Astrocyte of the cerebellum (primary cell): ENCODE measurements at regions not wholly inside any gene's neighbourhood (a gene's known extent, or its start where the extent isn't known, plus 50 kb on each side); places are given as distances from the start of the nearest gene placed in this dataset.
"Not testable (repeated sequence)": the region's sequence is repeated elsewhere in the genome, so short reads cannot be mapped to it uniquely, and the experiment has no call there.

Source experiments
- DNase-seq: peaks from one replicate; pipeline ENCODE4 v3.0.0-alpha.2; 2011; ENCODE audit warnings: low read depth
- H3K4me3 ChIP-seq: 2 replicates; pipeline ENCODE4 v1.5.1; 2011; ENCODE audit warnings: mild to moderate bottlenecking, low read depth, low read length, moderate library complexity
- in situ Hi-C: cut with HindIII; loops from 2 replicates; pipeline ENCODE4 v1.10.0; 2017; ENCODE audit warnings: low sequenced_read_pairs
- TF ChIP-seq, protein P1 (sequence below): IDR thresholded peaks from 2 replicates; pipeline ENCODE4 v1.5.1; 2012; ENCODE audit warnings: low read length, low read depth, moderate library complexity, mild to moderate bottlenecking; ENCODE audit errors: missing control alignments

DNA sequence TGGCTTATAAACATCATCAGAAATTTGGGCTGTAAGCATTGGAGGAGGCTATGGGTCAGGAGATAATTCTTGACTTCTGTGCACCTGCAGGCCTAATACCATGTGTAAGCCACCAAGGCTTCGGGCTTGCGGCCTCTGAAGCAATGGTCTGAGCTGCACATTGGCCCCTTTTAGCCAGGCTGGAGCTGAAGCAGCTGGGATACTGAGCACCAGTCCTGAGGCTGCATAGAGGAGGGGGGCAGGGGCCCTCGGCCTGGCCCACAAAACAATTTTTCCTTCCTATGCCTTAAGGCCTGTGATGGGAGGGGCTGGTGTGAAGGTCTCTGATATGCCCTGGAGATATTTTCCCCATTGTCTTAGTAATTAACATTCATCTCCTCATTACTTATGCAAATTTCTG lies 373.0 kb upstream of the HTR2C start:
- TF ChIP-seq, protein P1, sequence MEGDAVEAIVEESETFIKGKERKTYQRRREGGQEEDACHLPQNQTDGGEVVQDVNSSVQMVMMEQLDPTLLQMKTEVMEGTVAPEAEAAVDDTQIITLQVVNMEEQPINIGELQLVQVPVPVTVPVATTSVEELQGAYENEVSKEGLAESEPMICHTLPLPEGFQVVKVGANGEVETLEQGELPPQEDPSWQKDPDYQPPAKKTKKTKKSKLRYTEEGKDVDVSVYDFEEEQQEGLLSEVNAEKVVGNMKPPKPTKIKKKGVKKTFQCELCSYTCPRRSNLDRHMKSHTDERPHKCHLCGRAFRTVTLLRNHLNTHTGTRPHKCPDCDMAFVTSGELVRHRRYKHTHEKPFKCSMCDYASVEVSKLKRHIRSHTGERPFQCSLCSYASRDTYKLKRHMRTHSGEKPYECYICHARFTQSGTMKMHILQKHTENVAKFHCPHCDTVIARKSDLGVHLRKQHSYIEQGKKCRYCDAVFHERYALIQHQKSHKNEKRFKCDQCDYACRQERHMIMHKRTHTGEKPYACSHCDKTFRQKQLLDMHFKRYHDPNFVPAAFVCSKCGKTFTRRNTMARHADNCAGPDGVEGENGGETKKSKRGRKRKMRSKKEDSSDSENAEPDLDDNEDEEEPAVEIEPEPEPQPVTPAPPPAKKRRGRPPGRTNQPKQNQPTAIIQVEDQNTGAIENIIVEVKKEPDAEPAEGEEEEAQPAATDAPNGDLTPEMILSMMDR: no peak
- no peak for DNase-seq
- in situ Hi-C loops: no loop called here
- no peak overlapping the region for H3K4me3 ChIP-seq

DNA sequence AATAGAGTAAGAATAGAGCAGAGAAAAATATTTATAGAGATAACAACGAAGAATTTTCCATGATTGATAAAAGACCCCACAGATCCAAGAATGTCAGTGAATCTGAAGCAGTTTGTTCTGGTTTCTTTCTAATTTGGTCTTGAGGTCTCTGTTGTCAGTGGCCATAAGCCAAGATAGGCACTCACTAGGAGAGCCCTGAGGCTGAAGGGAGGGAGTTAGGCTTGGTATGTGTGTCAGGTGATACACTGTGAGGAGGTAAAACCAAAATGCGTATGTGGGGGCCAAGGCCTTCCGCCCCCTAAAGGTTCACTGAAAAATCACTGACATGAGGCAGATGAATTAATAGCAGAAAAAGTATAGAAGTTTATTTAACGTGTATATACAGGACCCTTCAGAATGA lies 382.3 kb upstream of the HTR2C start:
- TF ChIP-seq, protein P1: no peak
- in situ Hi-C loops: no loop called here
- no peak for DNase-seq
- H3K4me3 ChIP-seq: no peak overlapping the region

GRCh38 chrX:114181195-114181594 lies 402.7 kb upstream of the HTR2C start:
- in situ Hi-C loops: no loop called here
- DNase-seq: no peak
- no peak overlapping the region for H3K4me3 ChIP-seq
- TF ChIP-seq, protein P1: no peak

GRCh38 chrX:114178126-114178525 lies 405.8 kb upstream of the HTR2C start:
- TF ChIP-seq, protein P1: no peak
- in situ Hi-C loops: no loop called here
- no peak for DNase-seq
- H3K4me3 ChIP-seq: no peak overlapping the region

GRCh38 chrX:114167276-114167675 lies 416.6 kb upstream of the HTR2C start:
- in situ Hi-C loops, H3K4me3 ChIP-seq, DNase-seq: not testable (repeated sequence)

GRCh38 chrX:114166601-114167000 lies 417.3 kb upstream of the HTR2C start:
- H3K4me3 ChIP-seq: no peak overlapping the region
- in situ Hi-C loops: no loop called here
- DNase-seq: no peak
- TF ChIP-seq, protein P1: no peak

GRCh38 chrX:114165537-114165936 lies 418.3 kb upstream of the HTR2C start:
- no peak overlapping the region for H3K4me3 ChIP-seq
- DNase-seq: no peak
- TF ChIP-seq, protein P1: no peak
- in situ Hi-C loops: no loop called here
